ENCODE measurements at regions not wholly inside any gene's neighbourhood (a gene's known extent, or its start where the extent isn't known, plus 50 kb on each side); places are given as distances from the start of the nearest gene placed in this dataset.
"Not testable (repeated sequence)": the region's sequence is repeated elsewhere in the genome, so short reads cannot be mapped to it uniquely, and the experiment has no call there.

DNA sequence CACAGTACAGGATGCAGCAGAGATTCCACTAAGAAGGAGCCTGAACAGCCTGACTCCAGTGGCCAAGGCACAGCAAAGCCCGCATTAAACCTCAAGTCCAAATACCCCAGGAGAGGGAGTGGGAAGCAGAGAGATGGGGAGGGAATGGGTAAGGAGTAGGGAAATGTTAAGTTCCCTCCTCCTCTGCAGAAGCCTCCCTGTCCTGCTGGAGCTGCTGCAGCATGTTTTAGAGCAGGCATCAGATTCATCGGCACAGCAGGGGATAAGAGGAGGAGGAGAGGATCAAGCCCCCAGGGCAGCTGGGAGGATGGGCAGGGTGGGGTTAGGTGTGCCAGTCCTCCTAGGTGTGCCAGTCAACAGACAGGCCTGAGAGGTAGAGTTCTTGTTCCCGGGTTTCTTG lies 709.7 kb downstream of the PTPRU start:
- no peak for DNase-seq (ENCODE audit: low read depth, low spot score)

DNA sequence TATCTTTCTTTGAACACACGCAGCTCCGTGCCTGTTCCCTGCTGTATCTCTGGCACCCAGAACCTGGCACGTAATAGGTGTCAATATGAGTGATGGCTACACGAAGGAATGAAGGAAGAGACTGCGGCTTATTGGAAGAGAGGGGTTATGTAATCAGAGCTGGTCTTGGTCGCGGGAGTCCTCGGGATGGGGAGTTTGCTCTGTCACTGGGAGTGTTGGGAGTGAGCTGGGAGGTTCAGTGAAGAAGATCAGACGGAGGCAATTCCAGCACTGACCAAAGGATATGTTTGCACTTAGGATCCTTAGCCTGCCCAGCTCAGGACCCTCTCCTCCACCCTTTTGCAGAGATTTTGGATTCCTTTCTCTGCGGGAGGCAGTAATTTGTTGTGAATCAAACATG lies 709.1 kb downstream of the PTPRU start:
- no peak for DNase-seq (ENCODE audit: low read depth, low spot score)

DNA sequence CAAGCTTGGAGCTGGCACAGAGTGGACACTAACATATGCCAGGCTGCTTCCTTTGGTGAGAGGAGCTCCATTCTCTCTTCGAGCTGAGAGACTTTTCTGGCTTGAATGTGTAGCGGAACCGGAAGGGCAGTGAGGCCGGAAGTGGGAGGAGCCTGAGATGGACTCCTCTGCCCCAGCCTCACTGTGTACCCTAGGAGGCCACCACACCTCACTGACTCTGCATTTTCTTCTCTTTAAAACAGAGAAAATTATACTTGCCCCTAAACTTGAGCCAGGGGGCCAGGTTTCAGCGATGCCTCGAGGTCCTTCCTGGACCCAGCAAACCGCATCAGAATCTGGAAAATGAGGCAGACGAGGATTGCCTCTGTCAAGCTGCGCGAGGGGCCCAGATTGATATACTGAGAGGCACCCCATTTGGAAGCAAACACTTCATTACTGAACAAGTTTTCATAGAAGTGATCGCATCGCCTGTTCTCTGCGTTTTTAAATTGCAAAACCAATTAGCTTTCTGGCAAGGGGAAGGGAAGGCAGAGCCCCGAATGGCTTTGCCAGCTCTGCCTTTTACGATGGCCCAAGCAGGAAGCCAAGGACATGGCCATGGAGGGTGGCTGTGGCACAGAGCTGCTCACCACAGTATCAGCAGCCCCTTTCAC lies 708.1 kb downstream of the PTPRU start:
- DNase-seq (ENCODE audit: low read depth, low spot score) = no peak

DNA sequence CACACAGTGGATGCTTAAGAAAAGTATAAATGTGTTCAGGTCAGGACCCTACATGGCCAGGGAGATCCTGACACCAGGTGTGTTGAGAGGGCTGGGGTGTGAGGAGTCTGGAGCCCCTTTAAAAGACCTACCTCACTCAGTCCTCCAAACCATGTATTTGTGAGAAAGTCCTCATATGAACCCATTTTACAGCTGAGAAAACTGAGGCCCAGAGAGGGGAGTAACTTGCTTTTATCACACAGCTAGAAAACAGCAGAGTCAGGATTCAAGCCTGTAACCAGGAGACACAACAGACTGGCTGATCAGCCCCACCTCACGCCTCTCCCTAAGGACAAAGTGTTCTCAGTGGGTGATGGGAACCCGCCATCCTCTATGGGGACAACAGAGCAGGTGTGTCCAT lies 706.7 kb downstream of the PTPRU start:
- no peak for DNase-seq (ENCODE audit: low read depth, low spot score)

DNA sequence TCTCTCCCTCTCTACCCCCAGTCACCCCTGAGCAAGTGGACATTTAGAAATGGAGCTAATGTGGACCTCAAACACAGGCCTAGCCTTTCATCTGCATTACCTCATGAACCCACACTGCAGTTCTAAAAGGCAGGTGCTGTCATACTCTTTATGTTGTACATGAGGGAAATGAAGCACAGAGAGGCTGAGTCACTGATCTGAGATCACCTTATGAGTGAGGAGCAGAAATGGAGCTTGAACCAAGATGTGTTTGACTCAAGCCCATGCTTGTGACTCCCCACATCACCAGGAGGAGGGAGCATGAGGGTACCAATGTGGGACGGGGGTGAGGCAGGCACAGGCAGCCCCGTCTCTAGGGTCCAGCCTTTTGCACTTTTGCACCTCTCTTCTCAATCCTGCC lies 702.8 kb downstream of the PTPRU start:
- DNase-seq (ENCODE audit: low read depth, low spot score) = no peak

DNA sequence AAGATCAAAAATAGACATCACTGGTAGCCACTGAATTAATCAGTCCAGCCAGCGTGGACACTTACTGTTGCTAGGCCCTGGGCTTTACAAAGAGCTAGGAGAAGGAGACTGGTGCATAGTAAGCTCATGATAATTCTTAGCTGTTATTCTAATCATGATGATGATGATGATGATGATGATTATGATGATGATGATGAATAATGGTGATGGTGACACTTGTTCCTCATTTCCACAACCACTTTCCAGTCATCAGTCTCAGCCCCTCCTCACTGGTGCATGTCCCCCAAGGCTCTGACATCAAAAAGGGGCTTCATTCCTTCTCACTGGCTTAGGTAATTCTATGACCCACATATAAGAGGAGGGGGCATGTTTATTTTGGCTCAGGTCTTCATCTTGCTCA lies 701.0 kb downstream of the PTPRU start:
- no peak for DNase-seq (ENCODE audit: low read depth, low spot score)

- no peak for DNase-seq (ENCODE audit: low read depth, low spot score)
Observed at GRCh38 chr1:29936031-29936544, 699.8 kb downstream of the PTPRU start.

DNA sequence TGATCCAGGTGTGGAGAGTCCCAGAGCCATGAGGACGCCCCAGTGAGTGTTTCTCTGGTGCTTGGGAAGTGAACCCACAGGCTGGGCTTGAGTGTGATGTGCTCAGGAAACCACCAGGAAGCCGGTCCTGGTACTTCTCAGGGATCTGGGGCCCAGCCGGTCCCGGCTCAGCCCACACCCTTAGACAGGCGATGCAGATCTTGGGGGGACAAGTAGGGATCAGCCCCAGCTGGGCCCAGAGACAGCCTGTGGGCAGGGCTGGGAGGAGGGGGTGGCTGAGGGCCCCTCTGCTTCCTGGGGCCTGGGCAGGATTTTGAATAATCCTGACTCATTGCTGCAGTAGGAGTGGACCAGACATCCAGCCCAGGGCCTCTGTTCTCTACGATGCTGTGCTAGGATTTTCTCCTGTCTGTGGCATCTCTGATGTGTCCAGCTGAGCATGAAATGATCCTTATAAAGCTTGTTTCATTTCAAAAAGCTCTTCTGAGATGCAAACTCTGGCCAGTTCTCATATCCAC lies 698.0 kb downstream of the PTPRU start:
- no peak for DNase-seq (ENCODE audit: low read depth, low spot score)

- DNase-seq (ENCODE audit: low read depth, low spot score) = no peak
Observed at GRCh38 chr1:29933067-29933466, 696.7 kb downstream of the PTPRU start.

GRCh38 chr1:29932626-29933025 lies 696.3 kb downstream of the PTPRU start:
- no peak for DNase-seq (ENCODE audit: low read depth, low spot score)

DNA sequence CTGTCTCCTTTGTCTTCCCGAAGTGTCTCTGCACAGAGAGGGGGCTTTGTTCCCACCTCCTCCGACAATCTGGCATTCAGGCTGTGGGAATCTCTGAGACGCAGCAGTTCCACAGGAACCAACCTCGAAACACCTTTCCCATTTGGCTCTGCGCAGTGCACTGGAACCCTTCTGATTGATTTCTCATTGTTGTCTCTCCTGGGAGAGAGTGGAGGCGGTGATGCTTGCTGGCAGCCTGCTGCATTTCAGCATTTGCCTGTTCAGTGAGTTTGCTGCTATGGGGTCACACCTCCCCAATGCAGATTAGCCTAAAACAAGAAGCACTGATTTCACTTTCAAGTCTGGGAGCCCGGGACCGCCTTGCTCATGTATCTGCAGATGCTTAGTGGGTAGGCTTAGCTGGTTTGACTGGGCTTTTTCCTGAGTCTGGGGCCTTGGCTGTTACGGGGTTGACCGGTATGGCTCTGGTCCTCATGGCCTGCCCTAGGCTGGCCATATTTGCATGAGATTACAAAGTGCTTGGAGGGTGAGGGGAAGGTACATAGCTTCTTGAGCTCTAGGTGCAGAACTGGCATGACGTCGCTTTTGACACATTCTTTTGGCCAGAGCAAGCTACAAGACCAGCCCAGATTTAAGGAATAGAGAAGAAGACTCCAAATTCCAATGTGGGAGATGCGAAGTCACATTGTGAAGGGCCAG lies 695.3 kb downstream of the PTPRU start:
- no peak for DNase-seq (ENCODE audit: low read depth, low spot score)

DNA sequence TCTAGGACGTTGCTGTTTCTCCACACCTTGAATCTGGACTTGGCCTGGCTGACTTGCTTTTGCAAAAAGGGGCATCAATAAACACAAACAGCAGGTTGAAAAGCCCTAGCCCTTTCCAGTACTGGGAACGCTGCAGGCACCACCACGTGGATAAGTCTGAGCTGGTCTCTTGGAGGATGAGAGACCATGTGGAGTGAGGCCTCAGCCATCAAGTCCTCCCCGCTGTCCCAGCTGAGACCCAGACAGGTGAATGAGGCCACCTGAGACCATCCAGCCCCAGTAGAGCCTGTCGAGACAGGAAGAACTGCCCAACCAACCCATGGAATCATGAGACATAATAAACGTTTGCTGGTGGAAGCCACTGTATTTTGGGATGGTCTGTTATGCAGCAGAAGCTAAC lies 688.7 kb downstream of the PTPRU start:
- DNase-seq (ENCODE audit: low read depth, low spot score) = no peak

GRCh38 chr1:29924017-29924431 lies 687.7 kb downstream of the PTPRU start:
- DNase-seq (ENCODE audit: low read depth, low spot score) = no peak

- no peak for DNase-seq (ENCODE audit: low read depth, low spot score)
Observed at GRCh38 chr1:29921741-29922140, 685.4 kb downstream of the PTPRU start.

DNA sequence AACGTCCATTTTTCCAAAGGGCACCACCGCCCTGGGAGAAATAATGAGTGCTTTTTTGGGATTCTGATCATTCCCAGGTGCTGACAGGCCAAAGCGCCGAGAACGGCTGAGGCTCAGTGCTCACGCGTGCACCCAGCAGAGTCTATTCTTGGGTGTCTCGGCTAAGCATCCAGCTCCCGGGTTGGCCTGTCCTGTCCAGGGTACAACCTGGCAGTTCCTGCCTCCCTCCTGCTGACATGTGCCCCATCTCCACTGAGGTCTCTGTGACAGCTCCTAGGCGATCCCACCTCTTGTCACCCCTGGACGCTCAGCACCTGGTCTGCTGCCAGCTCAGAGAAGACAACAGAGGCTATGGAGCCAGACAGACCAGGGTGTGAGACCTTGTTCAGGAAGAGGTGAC lies 684.5 kb downstream of the PTPRU start:
- DNase-seq (ENCODE audit: low read depth, low spot score) = no peak

- no peak for DNase-seq (ENCODE audit: low read depth, low spot score)
Observed at GRCh38 chr1:29920316-29920715, 684.0 kb downstream of the PTPRU start.

GRCh38 chr1:29919041-29919440 lies 682.7 kb downstream of the PTPRU start:
- not testable (repeated sequence) for DNase-seq (ENCODE audit: low read depth, low spot score)

DNA sequence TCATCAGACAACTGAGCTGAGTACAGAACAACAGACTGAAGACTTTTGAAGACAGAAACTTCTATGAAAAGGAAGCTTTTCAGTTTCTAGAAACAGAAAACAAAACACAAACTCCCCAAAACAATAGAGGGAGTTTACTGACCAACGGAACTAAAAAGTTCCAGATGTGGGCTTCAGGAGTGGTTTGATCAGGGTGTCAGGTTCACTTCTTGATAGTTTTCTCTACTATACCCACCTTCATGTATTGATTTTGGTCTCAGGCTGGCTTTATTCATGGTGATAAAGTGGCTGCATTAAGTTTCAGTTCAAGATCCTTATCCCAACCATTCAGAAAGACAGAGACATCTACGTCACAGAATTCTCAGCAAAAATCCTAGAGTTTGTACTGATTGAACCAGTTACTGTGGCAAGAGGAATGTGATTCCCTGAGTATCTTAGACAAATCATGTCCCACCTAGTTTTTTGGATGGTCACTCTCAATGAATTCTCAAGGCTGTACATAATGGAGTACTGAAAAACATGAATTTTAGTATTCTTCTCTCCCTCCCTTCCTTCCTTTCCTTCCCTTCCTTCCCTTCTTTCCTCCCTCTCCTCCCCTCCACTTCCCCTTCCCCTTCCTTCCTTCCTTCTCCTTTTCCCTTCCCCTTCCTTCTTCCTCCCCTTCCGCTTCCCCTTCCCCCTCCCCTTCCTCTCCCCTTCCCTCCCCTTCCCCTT lies 680.5 kb downstream of the PTPRU start:
- no peak for DNase-seq (ENCODE audit: low read depth, low spot score)

- no peak for DNase-seq (ENCODE audit: low read depth, low spot score)
Observed at GRCh38 chr1:29914936-29915335, 678.6 kb downstream of the PTPRU start.

- DNase-seq (ENCODE audit: low read depth, low spot score) = peak; percentile 39
Observed at GRCh38 chr1:29912425-29912824, 676.1 kb downstream of the PTPRU start.

GRCh38 chr1:29909962-29910361 lies 673.6 kb downstream of the PTPRU start:
- DNase-seq (ENCODE audit: low read depth, low spot score) = no peak

DNA sequence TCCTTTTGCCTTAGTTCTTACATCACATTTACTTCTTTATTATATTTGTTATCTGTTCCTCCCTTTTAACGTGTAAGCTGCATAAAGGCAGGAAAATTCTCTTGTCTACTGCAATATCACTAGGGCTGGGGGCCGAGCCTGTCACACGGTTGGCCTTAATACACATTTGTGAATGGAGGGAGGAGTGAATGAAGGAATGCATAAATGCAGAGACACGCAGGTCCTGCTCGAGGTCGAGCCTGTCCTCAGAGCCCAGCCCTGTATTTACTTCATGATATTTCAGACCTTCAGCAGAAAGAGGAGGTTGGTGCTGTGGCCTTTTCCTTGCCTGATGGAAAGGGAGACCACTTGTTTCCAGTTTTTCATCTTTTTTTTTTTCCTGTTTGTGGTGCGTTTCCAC lies 671.3 kb downstream of the PTPRU start:
- DNase-seq (ENCODE audit: low read depth, low spot score) = no peak

- DNase-seq (ENCODE audit: low read depth, low spot score) = no peak
Observed at GRCh38 chr1:29906927-29907326, 670.6 kb downstream of the PTPRU start.

Data from astrocyte of the hippocampus (primary cell).